GM21723 (cell line): ENCODE measurements at regions not wholly inside any gene's neighbourhood (a gene's known extent, or its start where the extent isn't known, plus 50 kb on each side); places are given as distances from the start of the nearest gene placed in this dataset.

ENCODE experiments used
- ATAC-seq: cut with Tn5 transposase; IDR thresholded peaks from one replicate; pipeline ENCODE4 v1.9.1; 2021; ENCODE audit warnings: mild to moderate bottlenecking, moderate library complexity; ENCODE audit not compliant: unreplicated experiment

GRCh38 chr13:106721599-106721998, 153.7 kb upstream of the ARGLU1 start:
- ATAC-seq = no peak

- ATAC-seq = no peak
Observed at GRCh38 chr13:106714271-106714982, 146.5 kb upstream of the ARGLU1 start.

GRCh38 chr13:106712381-106712780, 144.4 kb upstream of the ARGLU1 start:
- no peak for ATAC-seq

GRCh38 chr13:106710266-106710665, 142.3 kb upstream of the ARGLU1 start:
- ATAC-seq = no peak

- no peak for ATAC-seq
Observed at GRCh38 chr13:106709522-106709921, 141.6 kb upstream of the ARGLU1 start.

- ATAC-seq = no peak
Observed at GRCh38 chr13:106702505-106702904, 134.6 kb upstream of the ARGLU1 start.

- ATAC-seq = no peak
Observed at GRCh38 chr13:106701771-106702341, 133.9 kb upstream of the ARGLU1 start.

GRCh38 chr13:106700439-106700838, 132.5 kb upstream of the ARGLU1 start:
- ATAC-seq = no peak

GRCh38 chr13:106700007-106700406, 132.1 kb upstream of the ARGLU1 start:
- ATAC-seq = no peak

GRCh38 chr13:106699311-106699710, 131.4 kb upstream of the ARGLU1 start:
- no peak for ATAC-seq

- no peak for ATAC-seq
Observed at GRCh38 chr13:106696719-106697118, 128.8 kb upstream of the ARGLU1 start.

GRCh38 chr13:106696140-106696539, 128.2 kb upstream of the ARGLU1 start:
- ATAC-seq = no peak

GRCh38 chr13:106695139-106695538, 127.2 kb upstream of the ARGLU1 start:
- no peak for ATAC-seq

GRCh38 chr13:106691861-106692260, 123.9 kb upstream of the ARGLU1 start:
- ATAC-seq = no peak

- ATAC-seq = no peak
Observed at GRCh38 chr13:106691341-106691740, 123.4 kb upstream of the ARGLU1 start.

GRCh38 chr13:106690779-106691178, 122.8 kb upstream of the ARGLU1 start:
- no peak for ATAC-seq

GRCh38 chr13:106689906-106690305, 122.0 kb upstream of the ARGLU1 start:
- ATAC-seq = no peak

GRCh38 chr13:106688940-106689339, 121.0 kb upstream of the ARGLU1 start:
- no peak for ATAC-seq

GRCh38 chr13:106686163-106686562, 118.2 kb upstream of the ARGLU1 start:
- ATAC-seq = no peak

GRCh38 chr13:106685143-106685542, 117.2 kb upstream of the ARGLU1 start:
- ATAC-seq = no peak

GRCh38 chr13:106683918-106684317, 116.0 kb upstream of the ARGLU1 start:
- no peak for ATAC-seq

GRCh38 chr13:106683179-106683578, 115.2 kb upstream of the ARGLU1 start:
- ATAC-seq = no peak

- no peak for ATAC-seq
Observed at GRCh38 chr13:106681997-106682396, 114.1 kb upstream of the ARGLU1 start.
